HG03342 (cell line): ENCODE measurements at regions not wholly inside any gene's neighbourhood (a gene's known extent, or its start where the extent isn't known, plus 50 kb on each side); places are given as distances from the start of the nearest gene placed in this dataset.
"Not testable (repeated sequence)": the region's sequence is repeated elsewhere in the genome, so short reads cannot be mapped to it uniquely, and the experiment has no call there.

Experiments used
- ATAC-seq: cut with Tn5 transposase; IDR thresholded peaks from one replicate; pipeline ENCODE4 v1.9.1; 2021; ENCODE audit warnings: mild to moderate bottlenecking, moderate library complexity; ENCODE audit not compliant: unreplicated experiment

- no peak for ATAC-seq
Measured at GRCh38 chr16:51984395-51984794, 562.5 kb downstream of the TOX3 start.

GRCh38 chr16:51982715-51983680 lies 563.9 kb downstream of the TOX3 start:
- ATAC-seq: no peak

GRCh38 chr16:51981725-51982124 lies 565.2 kb downstream of the TOX3 start:
- no peak for ATAC-seq

GRCh38 chr16:51977506-51977905 lies 569.4 kb downstream of the TOX3 start:
- ATAC-seq: not testable (repeated sequence)

- ATAC-seq: no peak
Measured at GRCh38 chr16:51971184-51971583, 575.8 kb downstream of the TOX3 start.

GRCh38 chr16:51968749-51969148 lies 578.2 kb downstream of the TOX3 start:
- no peak for ATAC-seq

GRCh38 chr16:51967646-51968045 lies 579.3 kb downstream of the TOX3 start:
- ATAC-seq: no peak

- no peak for ATAC-seq
Measured at GRCh38 chr16:51960931-51961330, 586.0 kb downstream of the TOX3 start.

- no peak for ATAC-seq
Measured at GRCh38 chr16:51953286-51953985, 593.5 kb downstream of the TOX3 start.

- ATAC-seq: no peak
Measured at GRCh38 chr16:51952500-51952899, 594.4 kb downstream of the TOX3 start.

- no peak for ATAC-seq
Measured at GRCh38 chr16:51951668-51952298, 595.2 kb downstream of the TOX3 start.

GRCh38 chr16:51950118-51950780 lies 596.7 kb downstream of the TOX3 start:
- no peak for ATAC-seq

- ATAC-seq: no peak
Measured at GRCh38 chr16:51949282-51949681, 597.7 kb downstream of the TOX3 start.

GRCh38 chr16:51941412-51941811 lies 605.5 kb downstream of the TOX3 start:
- ATAC-seq: no peak

GRCh38 chr16:51940183-51940582 lies 606.8 kb downstream of the TOX3 start:
- no peak for ATAC-seq

GRCh38 chr16:51939378-51939871 lies 607.5 kb downstream of the TOX3 start:
- no peak for ATAC-seq

GRCh38 chr16:51938861-51939260 lies 608.1 kb downstream of the TOX3 start:
- ATAC-seq: no peak

- ATAC-seq: no peak
Measured at GRCh38 chr16:51937771-51938170, 609.2 kb downstream of the TOX3 start.

GRCh38 chr16:51936846-51937245 lies 610.1 kb downstream of the TOX3 start:
- ATAC-seq: no peak

- no peak for ATAC-seq
Measured at GRCh38 chr16:51932317-51932716, 614.6 kb downstream of the TOX3 start.

- ATAC-seq: no peak
Measured at GRCh38 chr16:51931653-51932052, 615.3 kb downstream of the TOX3 start.
